ENCODE measurements at regions not wholly inside any gene's neighbourhood (a gene's known extent, or its start where the extent isn't known, plus 50 kb on each side); places are given as distances from the start of the nearest gene placed in this dataset.
"Not testable (repeated sequence)": the region's sequence is repeated elsewhere in the genome, so short reads cannot be mapped to it uniquely, and the experiment has no call there.

- H3K27me3 Mint-ChIP-seq (ENCODE audit: unreplicated experiment), result no peaks in the 10 kb centered on the region
- H3K27ac Mint-ChIP-seq (ENCODE audit: unreplicated experiment), result no peak overlapping the region
- peaks cover 10% of the 10 kb centered on the region for H3K4me1 Mint-ChIP-seq (ENCODE audit: low read depth, unreplicated experiment)
- TF ChIP-seq CTCF (IDR thresholded peaks at IDR 0.05; ENCODE audit: unreplicated experiment), result no peak
- intact Hi-C loops (cut with micrococcal nuclease; ENCODE audit: unreplicated experiment), result no loop called here
- no TSS peak for BruUV-seq (replicated peaks)
- DNase-seq, result no peak
- no peak overlapping the region for H3K4me3 Mint-ChIP-seq (ENCODE audit: low read depth, unreplicated experiment)
- peaks cover 4% of the 10 kb centered on the region for H3K9me3 Mint-ChIP-seq (ENCODE audit: low read depth, unreplicated experiment)
- CTCF ChIA-PET, result no interaction called here
- H3K36me3 Mint-ChIP-seq (ENCODE audit: insufficient read depth, unreplicated experiment), result no peaks in the 10 kb centered on the region
These were observed 432.0 kb upstream of the TBL1XR1 start for GRCh38 chr3:177629276-177629675.

GRCh38 chr3:177633671-177634207 lies 436.5 kb upstream of the TBL1XR1 start:
- intact Hi-C loops (cut with micrococcal nuclease; ENCODE audit: unreplicated experiment), result loop anchor here (5.0 kb wide), 3 partner anchors 111 to 524 kb away; no protein-coding TSS in a partner anchor
- no peak for TF ChIP-seq CTCF (IDR thresholded peaks at IDR 0.05; ENCODE audit: unreplicated experiment)
- no peaks in the 10 kb centered on the region for H3K27me3 Mint-ChIP-seq (ENCODE audit: unreplicated experiment)

DNA sequence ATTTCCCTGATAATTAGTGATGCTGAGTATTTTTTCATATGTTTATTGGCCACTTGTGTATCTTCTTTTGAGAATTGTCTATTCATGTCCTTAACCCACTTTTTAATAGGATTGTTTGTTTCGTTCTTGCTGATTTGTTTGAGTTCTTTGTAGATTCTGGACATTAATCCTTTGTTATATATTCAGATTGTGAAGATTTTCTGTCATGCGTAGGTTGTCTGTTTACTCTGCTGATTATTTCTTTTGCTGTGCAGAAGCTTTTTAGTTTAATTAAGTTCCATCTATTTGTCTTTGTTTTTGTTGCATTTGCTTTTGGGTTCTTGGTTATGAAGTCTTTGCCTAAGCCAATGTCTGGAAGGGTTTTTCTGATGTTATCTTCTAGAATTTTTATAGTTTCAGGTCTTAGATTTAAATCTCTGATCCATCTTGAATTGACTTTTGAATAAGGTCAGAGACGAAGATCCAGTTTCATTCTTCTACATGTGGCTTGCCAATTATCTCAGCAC lies 438.4 kb upstream of the TBL1XR1 start:
- intact Hi-C loops (cut with micrococcal nuclease; ENCODE audit: unreplicated experiment); DNase-seq; H3K27me3 Mint-ChIP-seq (ENCODE audit: unreplicated experiment); H3K9me3 Mint-ChIP-seq (ENCODE audit: low read depth, unreplicated experiment); H3K36me3 Mint-ChIP-seq (ENCODE audit: insufficient read depth, unreplicated experiment); H3K27ac Mint-ChIP-seq (ENCODE audit: unreplicated experiment); H3K4me3 Mint-ChIP-seq (ENCODE audit: low read depth, unreplicated experiment); CTCF ChIA-PET; BruUV-seq (replicated peaks): not testable (repeated sequence)
- peaks cover 20% of the 10 kb centered on the region for H3K4me1 Mint-ChIP-seq (ENCODE audit: low read depth, unreplicated experiment)

More at GRCh38 chr3:177633671-177634207, 436.5 kb upstream of the TBL1XR1 start:
- Mint-ChIP-seq H3K4me3 (ENCODE audit: low read depth, unreplicated experiment) (no peak overlapping the region), H3K27ac (ENCODE audit: unreplicated experiment) (peak overlapping the region; percentile 1), H3K9me3 (ENCODE audit: low read depth, unreplicated experiment) (peaks cover 4% of the 10 kb centered on the region), H3K4me1 (ENCODE audit: low read depth, unreplicated experiment) (peaks cover 14% of the 10 kb centered on the region), H3K36me3 (ENCODE audit: insufficient read depth, unreplicated experiment) (no peaks in the 10 kb centered on the region)
- CTCF ChIA-PET, result interaction anchor here (0.6 to 1.1 kb wide), 7 partner anchors 8 to 454 kb away, joined by 3 to 9 read pairs (median 4); no protein-coding TSS in a partner anchor
- peak; percentile 43 for DNase-seq
- BruUV-seq (replicated peaks), result no TSS peak

GRCh38 chr3:177640319-177640965 lies 443.2 kb upstream of the TBL1XR1 start:
- DNase-seq, result no peak
- Mint-ChIP-seq H3K36me3 (ENCODE audit: insufficient read depth, unreplicated experiment) (no peaks in the 10 kb centered on the region), H3K9me3 (ENCODE audit: low read depth, unreplicated experiment) (peaks cover 4% of the 10 kb centered on the region), H3K27ac (ENCODE audit: unreplicated experiment) (no peak overlapping the region), H3K4me1 (ENCODE audit: low read depth, unreplicated experiment) (peaks cover 9% of the 10 kb centered on the region), H3K27me3 (ENCODE audit: unreplicated experiment) (no peaks in the 10 kb centered on the region), H3K4me3 (ENCODE audit: low read depth, unreplicated experiment) (no peak overlapping the region)
- intact Hi-C loops (cut with micrococcal nuclease; ENCODE audit: unreplicated experiment), result no loop called here
- no peak for TF ChIP-seq CTCF (IDR thresholded peaks at IDR 0.05; ENCODE audit: unreplicated experiment)
- no TSS peak for BruUV-seq (replicated peaks)
- CTCF ChIA-PET, result interaction anchor here (0.6 kb wide), 1 partner anchor 1786 kb away, joined by 4 read pairs; no protein-coding TSS in a partner anchor

DNA sequence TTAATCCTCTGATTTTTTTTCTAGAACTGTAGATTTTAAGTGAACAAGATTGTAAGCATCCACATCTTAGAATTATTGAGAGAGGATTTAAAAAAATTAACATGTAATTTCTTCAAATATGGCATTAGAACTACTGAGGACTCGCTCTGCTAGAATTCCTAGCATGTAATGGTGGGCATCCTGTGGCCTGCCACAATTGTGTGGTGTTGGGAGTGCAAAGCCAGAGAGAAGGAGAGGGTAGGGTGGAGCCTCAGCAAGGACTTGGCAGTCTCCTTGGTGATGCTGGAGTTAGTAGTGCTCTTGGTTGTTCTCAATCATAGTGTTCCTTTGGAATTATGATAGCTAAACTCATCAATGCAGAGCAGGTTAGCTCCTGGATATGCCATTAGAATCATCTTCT lies 443.9 kb upstream of the TBL1XR1 start:
- Mint-ChIP-seq H3K27me3 (ENCODE audit: unreplicated experiment) (no peaks in the 10 kb centered on the region), H3K27ac (ENCODE audit: unreplicated experiment) (no peak overlapping the region), H3K36me3 (ENCODE audit: insufficient read depth, unreplicated experiment) (no peaks in the 10 kb centered on the region), H3K9me3 (ENCODE audit: low read depth, unreplicated experiment) (no peaks in the 10 kb centered on the region), H3K4me1 (ENCODE audit: low read depth, unreplicated experiment) (peaks cover 9% of the 10 kb centered on the region), H3K4me3 (ENCODE audit: low read depth, unreplicated experiment) (no peak overlapping the region)
- DNase-seq, result no peak
- intact Hi-C loops (cut with micrococcal nuclease; ENCODE audit: unreplicated experiment), result no loop called here
- BruUV-seq (replicated peaks), result no TSS peak
- CTCF ChIA-PET, result interaction anchor here (1.6 kb wide), 1 partner anchor 8 kb away, joined by 3 read pairs; no protein-coding TSS in a partner anchor
- TF ChIP-seq CTCF (IDR thresholded peaks at IDR 0.05; ENCODE audit: unreplicated experiment), result no peak

Measured in Calu3 (cell line).